Upper lobe of right lung (tissue), 1 donor: ENCODE measurements at regions not wholly inside any gene's neighbourhood (a gene's known extent, or its start where the extent isn't known, plus 50 kb on each side); places are given as distances from the start of the nearest gene placed in this dataset.

Experiments
- ATAC-seq: fragments of 200-7000 bp; cut with Tn5 transposase; one replicate; pipeline ENCODE4 v1.9.1; 2020; ENCODE audit warnings: mild to moderate bottlenecking, moderate library complexity
- DNase-seq: peaks from one replicate; pipeline ENCODE4 v3.0.0-alpha.2; 2020
- H3K27ac ChIP-seq: fragments of 200-600 bp; one replicate; pipeline ENCODE4 v1.8.0; 2022
- H3K27me3 ChIP-seq: fragments of 200-600 bp; one replicate; pipeline ENCODE4 v1.8.0; 2022; ENCODE audit warnings: mild to moderate bottlenecking
- H3K36me3 ChIP-seq: fragments of 200-600 bp; one replicate; pipeline ENCODE4 v1.8.0; 2022
- H3K4me1 ChIP-seq: fragments of 200-600 bp; one replicate; pipeline ENCODE4 v1.8.0; 2022
- H3K4me3 ChIP-seq: fragments of 200-600 bp; one replicate; pipeline ENCODE4 v1.8.0; 2022; ENCODE audit warnings: mild to moderate bottlenecking
- H3K9me3 ChIP-seq: fragments of 200-600 bp; one replicate; pipeline ENCODE4 v1.8.0; 2022
- CTCF ChIP-seq: fragments of 200-600 bp; IDR thresholded peaks from one replicate; pipeline ENCODE4 v1.8.0; 2022; ENCODE audit warnings: antibody characterized with exemption
- intact Hi-C: fragments of 100-400 bp; cut with DNase I; formaldehyde crosslinking; loops from one replicate; pipeline ENCODE4 v1.11.0; 2022
- donor health status: DM: no; HTN: yes; CAD: no; lungs with severe emphysema.

DNA sequence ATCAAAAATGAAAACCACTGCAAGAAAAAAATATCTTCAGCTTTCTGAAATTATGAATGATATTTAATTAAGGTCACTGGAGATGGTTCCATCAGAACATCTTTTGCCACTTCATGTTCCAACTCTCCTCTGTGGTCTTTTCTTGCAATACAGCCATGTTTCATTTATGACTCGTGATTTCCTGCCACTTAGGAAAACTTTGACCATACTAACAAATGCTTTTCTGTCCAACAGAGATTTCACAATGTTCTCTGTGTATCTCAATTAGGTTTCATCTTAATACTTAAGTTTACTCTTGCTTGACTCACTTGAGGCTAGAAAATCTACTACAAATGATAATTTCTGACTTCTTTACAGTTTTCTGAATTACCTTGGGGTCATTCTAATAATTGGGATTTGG lies 330.9 kb downstream of the CXXC4 start:
- H3K4me1 ChIP-seq: no peaks in the 10 kb centered on the region
- ATAC-seq (no peak), DNase-seq (no peak)
- intact Hi-C loops: no loop called here
- H3K4me3 ChIP-seq: no peak overlapping the region
- H3K27ac ChIP-seq: no peak overlapping the region
- no peak for TF ChIP-seq CTCF
- no peaks in the 10 kb centered on the region for H3K36me3 ChIP-seq
- no peaks in the 10 kb centered on the region for H3K9me3 ChIP-seq
- H3K27me3 ChIP-seq: no peaks in the 10 kb centered on the region

DNA sequence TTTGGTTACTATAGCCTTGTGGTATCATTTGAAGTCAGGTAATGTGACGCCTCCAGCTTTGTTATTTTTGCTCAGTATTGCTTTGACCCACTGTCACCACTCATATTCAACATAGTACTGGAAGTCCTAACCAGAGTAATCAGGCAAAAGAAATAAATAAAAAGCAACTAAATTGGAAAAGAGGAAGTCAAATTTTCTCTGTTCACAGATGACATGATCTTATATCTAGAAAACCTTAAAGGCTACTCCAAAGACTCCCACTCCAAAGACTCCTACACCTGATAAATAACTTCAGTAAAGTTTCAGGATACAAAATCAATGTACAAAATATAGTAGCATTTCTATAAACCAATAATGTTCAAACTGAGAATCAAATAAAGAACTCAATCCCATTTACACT lies 348.6 kb downstream of the CXXC4 start:
- no peaks in the 10 kb centered on the region for H3K36me3 ChIP-seq
- no peak for DNase-seq
- no peaks in the 10 kb centered on the region for H3K9me3 ChIP-seq
- H3K27ac ChIP-seq: no peak overlapping the region
- TF ChIP-seq CTCF: no peak
- intact Hi-C loops: no loop called here
- H3K4me1 ChIP-seq: no peaks in the 10 kb centered on the region
- no peak overlapping the region for H3K4me3 ChIP-seq
- ATAC-seq: no peak
- no peaks in the 10 kb centered on the region for H3K27me3 ChIP-seq

DNA sequence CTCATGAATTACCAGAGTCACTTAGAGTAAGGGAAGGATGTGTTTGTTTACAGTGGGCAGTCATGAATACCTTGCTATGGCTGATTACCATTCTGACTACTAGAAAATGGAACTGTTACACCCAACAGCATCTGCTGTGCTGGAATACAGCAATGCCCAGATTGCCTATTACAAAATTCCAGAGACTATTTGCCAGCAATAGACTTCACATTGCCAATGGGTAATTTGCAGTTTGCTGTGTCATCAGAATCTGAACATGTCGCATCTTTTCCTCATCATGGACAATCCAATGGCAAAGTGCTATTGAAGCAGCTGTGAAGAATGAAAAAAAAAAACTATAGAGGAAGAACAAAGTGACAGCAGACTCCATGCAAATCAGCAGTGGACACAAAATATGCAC lies 356.6 kb downstream of the CXXC4 start:
- no peak for DNase-seq
- Histone ChIP-seq H3K27me3 (no peaks in the 10 kb centered on the region), H3K9me3 (no peaks in the 10 kb centered on the region), H3K4me3 (no peak overlapping the region), H3K27ac (no peak overlapping the region), H3K4me1 (no peaks in the 10 kb centered on the region), H3K36me3 (no peaks in the 10 kb centered on the region)
- no peak for ATAC-seq
- no peak for TF ChIP-seq CTCF
- intact Hi-C loops: no loop called here

DNA sequence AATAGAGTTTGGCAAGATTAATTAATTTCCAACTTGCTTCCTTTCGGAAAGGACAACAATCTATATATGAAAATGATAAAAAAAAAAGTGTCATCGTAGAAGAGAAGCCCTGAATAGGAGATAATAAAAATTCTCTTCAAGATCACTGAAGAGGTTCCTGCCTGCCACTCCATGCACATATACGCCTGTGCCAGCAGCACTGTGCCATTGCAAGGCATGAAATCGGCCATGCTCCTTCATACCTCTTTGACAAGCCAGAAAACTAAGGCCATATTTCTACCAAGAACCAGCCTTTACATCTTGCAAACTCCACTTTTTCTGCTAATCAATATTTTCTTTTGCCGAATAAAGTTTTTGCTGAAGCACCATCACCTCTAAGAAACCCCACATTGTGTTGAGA lies 365.5 kb downstream of the CXXC4 start:
- no peak overlapping the region for H3K27ac ChIP-seq
- H3K27me3 ChIP-seq: no peaks in the 10 kb centered on the region
- DNase-seq: no peak
- intact Hi-C loops: no loop called here
- TF ChIP-seq CTCF: no peak
- no peaks in the 10 kb centered on the region for H3K4me1 ChIP-seq
- no peaks in the 10 kb centered on the region for H3K9me3 ChIP-seq
- no peaks in the 10 kb centered on the region for H3K36me3 ChIP-seq
- no peak overlapping the region for H3K4me3 ChIP-seq
- ATAC-seq: no peak

DNA sequence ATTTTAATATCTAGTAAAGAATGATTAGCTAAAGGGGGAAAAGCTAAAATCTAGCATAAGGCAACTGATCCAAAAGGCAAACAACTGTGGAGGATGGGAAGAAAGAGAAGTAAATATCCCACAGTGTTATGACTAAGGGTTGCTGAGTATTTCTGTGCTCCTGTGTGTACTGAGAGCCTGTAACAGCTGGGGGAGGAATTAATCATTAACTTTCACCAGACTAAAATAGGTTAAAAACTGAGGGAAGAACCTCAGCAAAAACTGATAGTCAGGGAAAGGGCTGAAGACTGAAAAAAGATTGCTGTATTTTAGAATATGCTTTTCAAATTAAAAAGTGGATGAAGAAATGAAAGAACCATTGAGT lies 365.9 kb downstream of the CXXC4 start:
- no peak overlapping the region for H3K27ac ChIP-seq
- H3K27me3 ChIP-seq: no peaks in the 10 kb centered on the region
- ATAC-seq: peak; percentile 67
- no peaks in the 10 kb centered on the region for H3K4me1 ChIP-seq
- no peaks in the 10 kb centered on the region for H3K36me3 ChIP-seq
- H3K9me3 ChIP-seq: no peaks in the 10 kb centered on the region
- TF ChIP-seq CTCF: no peak
- no peak for DNase-seq
- no peak overlapping the region for H3K4me3 ChIP-seq
- intact Hi-C loops: no loop called here

DNA sequence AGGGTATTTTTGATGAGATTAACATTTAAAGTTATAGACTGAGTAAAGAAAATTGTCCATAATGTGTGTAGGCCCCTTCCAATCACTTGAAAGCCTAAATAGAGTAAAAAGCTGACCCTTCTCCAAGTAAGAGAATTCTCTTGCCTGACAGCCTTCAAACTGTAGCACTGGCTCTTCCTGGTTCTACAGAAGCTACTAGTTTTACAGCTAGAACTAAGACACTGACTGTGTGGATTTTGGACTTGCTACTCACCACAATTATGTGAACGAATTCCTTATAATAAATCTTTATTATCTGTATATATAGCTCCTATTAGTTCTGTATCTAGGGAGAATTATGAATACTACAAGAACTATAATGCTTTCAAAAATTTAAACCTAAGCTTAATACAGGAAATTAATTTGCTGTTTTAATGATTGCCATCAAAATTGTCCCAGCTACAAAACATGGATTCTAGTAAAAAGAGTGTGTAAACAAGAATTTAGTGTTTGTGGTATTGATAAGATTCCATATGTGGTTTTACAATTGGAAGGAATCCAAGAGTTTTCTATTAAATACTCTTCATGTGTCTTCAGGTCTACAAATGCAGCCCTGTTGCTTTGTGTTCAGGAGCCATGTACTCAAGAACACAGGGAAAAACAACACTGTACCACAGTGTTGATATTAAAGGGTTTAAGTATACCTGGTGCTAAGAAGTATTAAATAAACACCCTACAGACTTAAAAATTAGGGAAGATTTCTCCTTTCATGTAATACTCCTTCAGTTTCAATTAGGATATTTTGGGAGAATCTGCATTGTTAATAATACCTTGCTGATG lies 366.5 kb downstream of the CXXC4 start:
- DNase-seq (no peak), ATAC-seq (no peak)
- intact Hi-C loops: no loop called here

More for the DNA sequence above, 366.5 kb downstream of the CXXC4 start:
- H3K4me1 ChIP-seq: no peaks in the 10 kb centered on the region
- no peaks in the 10 kb centered on the region for H3K36me3 ChIP-seq
- H3K27me3 ChIP-seq: no peaks in the 10 kb centered on the region
- no peak for TF ChIP-seq CTCF
- H3K4me3 ChIP-seq: no peak overlapping the region
- no peak overlapping the region for H3K27ac ChIP-seq
- H3K9me3 ChIP-seq: no peaks in the 10 kb centered on the region
